ENCODE measurements at regions not wholly inside any gene's neighbourhood (a gene's known extent, or its start where the extent isn't known, plus 50 kb on each side); places are given as distances from the start of the nearest gene placed in this dataset.

- no peak for DNase-seq (ENCODE audit: low read depth in 2 of 2)
Observed at GRCh38 chr13:47067306-47067705, 170.5 kb upstream of the HTR2A start.

GRCh38 chr13:47066226-47066625 lies 169.4 kb upstream of the HTR2A start:
- no peak for DNase-seq (ENCODE audit: low read depth in 2 of 2)

- no peak for DNase-seq (ENCODE audit: low read depth in 2 of 2)
Observed at GRCh38 chr13:47064381-47064780, 167.5 kb upstream of the HTR2A start.

- DNase-seq (ENCODE audit: low read depth in 2 of 2): no peak
Observed at GRCh38 chr13:47049276-47049989, 152.6 kb upstream of the HTR2A start.

- DNase-seq (ENCODE audit: low read depth in 2 of 2): no peak
Observed at GRCh38 chr13:47046706-47047105, 149.9 kb upstream of the HTR2A start.

GRCh38 chr13:47044842-47045241 lies 148.0 kb upstream of the HTR2A start:
- no peak for DNase-seq (ENCODE audit: low read depth in 2 of 2)

- no peak for DNase-seq (ENCODE audit: low read depth in 2 of 2)
Observed at GRCh38 chr13:47039106-47039505, 142.3 kb upstream of the HTR2A start.

- no peak for DNase-seq (ENCODE audit: low read depth in 2 of 2)
Observed at GRCh38 chr13:47038188-47038587, 141.3 kb upstream of the HTR2A start.

- DNase-seq (ENCODE audit: low read depth in 2 of 2): no peak
Observed at GRCh38 chr13:47036294-47037008, 139.6 kb upstream of the HTR2A start.

GRCh38 chr13:47033216-47033615 lies 136.4 kb upstream of the HTR2A start:
- DNase-seq (ENCODE audit: low read depth in 2 of 2): no peak

- DNase-seq (ENCODE audit: low read depth in 2 of 2): no peak
Observed at GRCh38 chr13:47027780-47028437, 131.1 kb upstream of the HTR2A start.

GRCh38 chr13:47025791-47026447 lies 129.1 kb upstream of the HTR2A start:
- DNase-seq (ENCODE audit: low read depth in 2 of 2): no peak

- no peak for DNase-seq (ENCODE audit: low read depth in 2 of 2)
Observed at GRCh38 chr13:47019977-47020376, 123.1 kb upstream of the HTR2A start.

GRCh38 chr13:47017476-47017875 lies 120.6 kb upstream of the HTR2A start:
- DNase-seq (ENCODE audit: low read depth in 2 of 2): no peak

- no peak for DNase-seq (ENCODE audit: low read depth in 2 of 2)
Observed at GRCh38 chr13:47008318-47008717, 111.5 kb upstream of the HTR2A start.

- DNase-seq (ENCODE audit: low read depth in 2 of 2): no peak
Observed at GRCh38 chr13:47005756-47006414, 109.0 kb upstream of the HTR2A start.

GRCh38 chr13:47004540-47004939 lies 107.7 kb upstream of the HTR2A start:
- no peak for DNase-seq (ENCODE audit: low read depth in 2 of 2)

- no peak for DNase-seq (ENCODE audit: low read depth in 2 of 2)
Observed at GRCh38 chr13:47004027-47004426, 107.2 kb upstream of the HTR2A start.

GRCh38 chr13:47000165-47000564 lies 103.3 kb upstream of the HTR2A start:
- DNase-seq (ENCODE audit: low read depth in 2 of 2): no peak

GRCh38 chr13:46996316-46997030 lies 99.6 kb upstream of the HTR2A start:
- no peak for DNase-seq (ENCODE audit: low read depth in 2 of 2)

- no peak for DNase-seq (ENCODE audit: low read depth in 2 of 2)
Observed at GRCh38 chr13:46995874-46996273, 99.0 kb upstream of the HTR2A start.
